Activated CD4-positive, alpha-beta T cell treated with anti-CD3 and anti-CD28 coated beads, Interleukin-2, amount 10 ng/mL, durations not matched to agents 24 days and 14 days (primary cell): ENCODE measurements at regions not wholly inside any gene's neighbourhood (a gene's known extent, or its start where the extent isn't known, plus 50 kb on each side); places are given as distances from the start of the nearest gene placed in this dataset.

Experiments
- DNase-seq: peaks from one replicate; pipeline ENCODE4 v3.0.0; 2022
- H3K27ac Mint-ChIP-seq: one replicate; pipeline ENCODE4 v1.8.0; 2022; ENCODE audit warnings: mild to moderate bottlenecking, mixed read lengths
- H3K27me3 Mint-ChIP-seq: one replicate; pipeline ENCODE4 v1.8.0; 2022; ENCODE audit warnings: mixed read lengths
- H3K36me3 Mint-ChIP-seq: one replicate; pipeline ENCODE4 v1.8.0; 2022; ENCODE audit warnings: low read depth, mild to moderate bottlenecking, mixed read lengths
- H3K4me1 Mint-ChIP-seq: one replicate; pipeline ENCODE4 v1.8.0; 2021; ENCODE audit warnings: mixed read lengths
- H3K4me3 Mint-ChIP-seq: one replicate; pipeline ENCODE4 v1.8.0; 2022; ENCODE audit warnings: mild to moderate bottlenecking, moderate library complexity, mixed read lengths
- H3K9me3 Mint-ChIP-seq: one replicate; pipeline ENCODE4 v1.8.0; 2021; ENCODE audit warnings: mixed read lengths
- intact Hi-C: fragments of 100-400 bp; cut with micrococcal nuclease; formaldehyde crosslinking; loops from one replicate; pipeline ENCODE4 v1.15.1; 2023

GRCh38 chr17:71229070-71229469, 891.8 kb upstream of the SOX9 start:
- no peak for DNase-seq
- Mint-ChIP-seq H3K27ac (no peak overlapping the region), H3K36me3 (no peaks in the 10 kb centered on the region), H3K4me3 (no peak overlapping the region), H3K4me1 (no peaks in the 10 kb centered on the region), H3K27me3 (no peaks in the 10 kb centered on the region), H3K9me3 (peaks cover 3% of the 10 kb centered on the region)
- intact Hi-C loops, result no loop called here

- Mint-ChIP-seq H3K27ac (no peak overlapping the region), H3K9me3 (peaks cover 5% of the 10 kb centered on the region)
Observed at GRCh38 chr17:71232801-71233559, 887.8 kb upstream of the SOX9 start.

GRCh38 chr17:71234349-71234748, 886.5 kb upstream of the SOX9 start:
- Mint-ChIP-seq H3K9me3 (peaks cover 9% of the 10 kb centered on the region), H3K36me3 (no peaks in the 10 kb centered on the region), H3K27ac (no peak overlapping the region), H3K4me3 (no peak overlapping the region), H3K27me3 (no peaks in the 10 kb centered on the region), H3K4me1 (no peaks in the 10 kb centered on the region)
- no peak for DNase-seq
- intact Hi-C loops, result no loop called here

More at GRCh38 chr17:71232801-71233559, 887.8 kb upstream of the SOX9 start:
- intact Hi-C loops, result no loop called here
- Mint-ChIP-seq H3K4me1 (no peaks in the 10 kb centered on the region), H3K27me3 (no peaks in the 10 kb centered on the region), H3K4me3 (no peak overlapping the region), H3K36me3 (no peaks in the 10 kb centered on the region)
- no peak for DNase-seq

- no peak for DNase-seq
- H3K9me3 Mint-ChIP-seq, result peaks cover 6% of the 10 kb centered on the region
- H3K4me1 Mint-ChIP-seq, result no peaks in the 10 kb centered on the region
- H3K27ac Mint-ChIP-seq, result no peak overlapping the region
- H3K36me3 Mint-ChIP-seq, result no peaks in the 10 kb centered on the region
- no peaks in the 10 kb centered on the region for H3K27me3 Mint-ChIP-seq
- intact Hi-C loops, result no loop called here
- H3K4me3 Mint-ChIP-seq, result no peak overlapping the region
Observed at GRCh38 chr17:71237903-71238538, 882.8 kb upstream of the SOX9 start.

GRCh38 chr17:71247441-71248015, 873.3 kb upstream of the SOX9 start:
- no peak overlapping the region for H3K27ac Mint-ChIP-seq
- H3K27me3 Mint-ChIP-seq, result no peaks in the 10 kb centered on the region
- intact Hi-C loops, result no loop called here
- H3K4me1 Mint-ChIP-seq, result no peaks in the 10 kb centered on the region
- H3K9me3 Mint-ChIP-seq, result peaks cover 3% of the 10 kb centered on the region
- no peak for DNase-seq
- no peak overlapping the region for H3K4me3 Mint-ChIP-seq
- H3K36me3 Mint-ChIP-seq, result no peaks in the 10 kb centered on the region

GRCh38 chr17:71251276-71251675, 869.5 kb upstream of the SOX9 start:
- H3K36me3 Mint-ChIP-seq, result no peaks in the 10 kb centered on the region
- no peaks in the 10 kb centered on the region for H3K27me3 Mint-ChIP-seq
- H3K9me3 Mint-ChIP-seq, result peaks cover 6% of the 10 kb centered on the region
- intact Hi-C loops, result no loop called here
- H3K4me3 Mint-ChIP-seq, result no peak overlapping the region
- DNase-seq, result no peak
- H3K27ac Mint-ChIP-seq, result no peak overlapping the region
- H3K4me1 Mint-ChIP-seq, result no peaks in the 10 kb centered on the region

GRCh38 chr17:71251951-71252350, 868.9 kb upstream of the SOX9 start:
- no peak for DNase-seq
- Mint-ChIP-seq H3K4me1 (no peaks in the 10 kb centered on the region), H3K27ac (no peak overlapping the region), H3K27me3 (no peaks in the 10 kb centered on the region), H3K4me3 (no peak overlapping the region), H3K9me3 (peaks cover 6% of the 10 kb centered on the region), H3K36me3 (no peaks in the 10 kb centered on the region)
- intact Hi-C loops, result no loop called here

- intact Hi-C loops, result no loop called here
- no peak for DNase-seq
- no peaks in the 10 kb centered on the region for H3K27me3 Mint-ChIP-seq
- H3K27ac Mint-ChIP-seq, result no peak overlapping the region
- no peaks in the 10 kb centered on the region for H3K36me3 Mint-ChIP-seq
- H3K4me3 Mint-ChIP-seq, result no peak overlapping the region
- peaks cover 6% of the 10 kb centered on the region for H3K9me3 Mint-ChIP-seq
- no peaks in the 10 kb centered on the region for H3K4me1 Mint-ChIP-seq
Observed at GRCh38 chr17:71252436-71252835, 868.4 kb upstream of the SOX9 start.

GRCh38 chr17:71257096-71257495, 863.7 kb upstream of the SOX9 start:
- Mint-ChIP-seq H3K9me3 (peaks cover 8% of the 10 kb centered on the region), H3K4me3 (no peak overlapping the region), H3K27ac (no peak overlapping the region), H3K4me1 (no peaks in the 10 kb centered on the region), H3K27me3 (no peaks in the 10 kb centered on the region), H3K36me3 (no peaks in the 10 kb centered on the region)
- DNase-seq, result no peak
- intact Hi-C loops, result no loop called here

- Mint-ChIP-seq H3K4me3 (no peak overlapping the region), H3K9me3 (peaks cover 16% of the 10 kb centered on the region), H3K27ac (no peak overlapping the region), H3K27me3 (no peaks in the 10 kb centered on the region), H3K36me3 (no peaks in the 10 kb centered on the region), H3K4me1 (no peaks in the 10 kb centered on the region)
- DNase-seq, result no peak
- intact Hi-C loops, result no loop called here
Observed at GRCh38 chr17:71260366-71260940, 860.4 kb upstream of the SOX9 start.

GRCh38 chr17:71262586-71262985, 858.2 kb upstream of the SOX9 start:
- H3K27me3 Mint-ChIP-seq, result no peaks in the 10 kb centered on the region
- DNase-seq, result no peak

GRCh38 chr17:71267668-71268067, 853.2 kb upstream of the SOX9 start:
- Mint-ChIP-seq H3K4me3 (no peak overlapping the region), H3K9me3 (peaks cover 22% of the 10 kb centered on the region)

More at GRCh38 chr17:71262586-71262985, 858.2 kb upstream of the SOX9 start:
- intact Hi-C loops, result no loop called here
- peaks cover 21% of the 10 kb centered on the region for H3K9me3 Mint-ChIP-seq
- no peak overlapping the region for H3K27ac Mint-ChIP-seq
- H3K4me1 Mint-ChIP-seq, result no peaks in the 10 kb centered on the region
- no peak overlapping the region for H3K4me3 Mint-ChIP-seq
- H3K36me3 Mint-ChIP-seq, result no peaks in the 10 kb centered on the region

GRCh38 chr17:71269201-71269600, 851.6 kb upstream of the SOX9 start:
- Mint-ChIP-seq H3K36me3 (no peaks in the 10 kb centered on the region), H3K9me3 (peaks cover 17% of the 10 kb centered on the region)
- intact Hi-C loops, result no loop called here

More at GRCh38 chr17:71267668-71268067, 853.2 kb upstream of the SOX9 start:
- Mint-ChIP-seq H3K27me3 (no peaks in the 10 kb centered on the region), H3K27ac (no peak overlapping the region), H3K4me1 (no peaks in the 10 kb centered on the region), H3K36me3 (no peaks in the 10 kb centered on the region)
- DNase-seq, result no peak
- intact Hi-C loops, result no loop called here

GRCh38 chr17:71273441-71273840, 847.4 kb upstream of the SOX9 start:
- H3K36me3 Mint-ChIP-seq, result no peaks in the 10 kb centered on the region
- no peak for DNase-seq
- H3K4me1 Mint-ChIP-seq, result no peaks in the 10 kb centered on the region
- intact Hi-C loops, result no loop called here
- H3K27me3 Mint-ChIP-seq, result no peaks in the 10 kb centered on the region
- no peak overlapping the region for H3K4me3 Mint-ChIP-seq
- no peak overlapping the region for H3K27ac Mint-ChIP-seq
- H3K9me3 Mint-ChIP-seq, result peaks cover 6% of the 10 kb centered on the region

More at GRCh38 chr17:71269201-71269600, 851.6 kb upstream of the SOX9 start:
- H3K27ac Mint-ChIP-seq, result no peak overlapping the region
- DNase-seq, result no peak
- H3K27me3 Mint-ChIP-seq, result no peaks in the 10 kb centered on the region
- H3K4me3 Mint-ChIP-seq, result no peak overlapping the region
- no peaks in the 10 kb centered on the region for H3K4me1 Mint-ChIP-seq
